ENCODE measurements at regions not wholly inside any gene's neighbourhood (a gene's known extent, or its start where the extent isn't known, plus 50 kb on each side); places are given as distances from the start of the nearest gene placed in this dataset.

DNA sequence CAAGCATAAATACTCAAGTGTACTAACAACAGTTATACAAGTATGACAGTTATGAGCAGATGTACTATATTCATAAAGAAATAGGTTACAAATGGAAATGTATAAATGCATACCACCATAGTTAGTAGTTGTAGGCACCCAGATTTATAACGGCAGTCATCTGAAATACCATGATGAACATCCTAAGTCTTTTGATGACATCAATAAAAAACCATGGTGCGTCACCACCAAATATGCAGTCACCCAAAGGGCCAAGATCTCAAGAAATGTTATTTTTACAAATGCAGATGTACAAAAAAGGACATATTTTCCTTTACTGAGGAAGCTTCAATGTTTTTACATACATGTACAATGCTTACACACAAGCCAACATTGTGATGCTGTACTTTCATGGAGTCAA is 70.8 kb upstream of the XPA start:
- TF ChIP-seq FOXK2 (IDR thresholded peaks at IDR 0.05) (no peak), BHLHE40 (IDR thresholded peaks at IDR 0.05; ENCODE audit: borderline replicate concordance) (no peak), TARDBP (IDR thresholded peaks at IDR 0.05) (no peak), HDGF (IDR thresholded peaks at IDR 0.05; ENCODE audit: borderline replicate concordance) (no peak), FOXA1 (IDR thresholded peaks at IDR 0.05) (no peak), SP1 (IDR thresholded peaks at IDR 0.05) (no peak), NFRKB (IDR thresholded peaks at IDR 0.05) (no peak), ELF4 (IDR thresholded peaks at IDR 0.05) (no peak), ZNF384 (IDR thresholded peaks at IDR 0.05) (no peak), L3MBTL2 (conservative IDR thresholded peaks at IDR 0.05) (no peak), CTBP1 (IDR thresholded peaks at IDR 0.05; ENCODE audit: borderline replicate concordance) (no peak), ARNT (IDR thresholded peaks at IDR 0.05) (no peak)
